CD4-positive, alpha-beta memory T cell (primary cell): ENCODE measurements at regions not wholly inside any gene's neighbourhood (a gene's known extent, or its start where the extent isn't known, plus 50 kb on each side); places are given as distances from the start of the nearest gene placed in this dataset.

ENCODE experiments used
- CTCF ChIA-PET: fragments of 350-600 bp; sonication (Branson Sonifier 250); formaldehyde crosslinking; loops from one replicate; lab custom pipeline; 2021; ENCODE audit warnings: inconsistent platforms; ENCODE audit not compliant: partially characterized antibody; lab: Charles Lee
- POLR2A ChIA-PET: fragments of 350-600 bp; sonication (Branson Sonifier 250); formaldehyde crosslinking; loops from one replicate; lab custom pipeline; 2021; ENCODE audit not compliant: partially characterized antibody; lab: Charles Lee
- DNase-seq, 5 donors: peaks; one replicate each; pipeline versions ENCODE4 v3.0.0 to v3.0.0-alpha.2; 2020 to 2022; ENCODE audit warnings: mixed read lengths in 1 of 5
- H3K27ac ChIP-seq: one replicate; pipeline ENCODE4 v1.7.0; 2013; ENCODE audit warnings: low read depth, low read length
- H3K27me3 ChIP-seq: 2 replicates; pipeline ENCODE4 v1.7.0; 2013; ENCODE audit warnings: mild to moderate bottlenecking, low read length, moderate library complexity; ENCODE audit not compliant: insufficient read depth
- H3K36me3 ChIP-seq: 2 replicates; pipeline ENCODE4 v1.7.0; 2013; ENCODE audit warnings: mild to moderate bottlenecking, low read length, moderate library complexity; ENCODE audit not compliant: insufficient read depth
- H3K4me1 ChIP-seq: 2 replicates; pipeline ENCODE4 v1.7.0; 2013; ENCODE audit warnings: mild to moderate bottlenecking, low read length, moderate library complexity; ENCODE audit not compliant: insufficient read depth
- H3K4me3 ChIP-seq, 2 donors: one replicate each; pipeline ENCODE4 v1.7.0; 2013; ENCODE audit warnings: low read length in 2 of 2, mild to moderate bottlenecking in 1 of 2
- H3K9me3 ChIP-seq, 2 donors: one replicate each; pipeline ENCODE4 v1.7.0; 2013; ENCODE audit warnings: low read length in 2 of 2, control low read depth in 1 of 2; ENCODE audit not compliant: control insufficient read depth in 1 of 2
- H3K27ac Mint-ChIP-seq, 7 donors: one replicate each; pipeline ENCODE4 v1.8.0; 2020 to 2021; ENCODE audit warnings: mixed read lengths in 7 of 7, mild to moderate bottlenecking in 6 of 7, inconsistent platforms in 3 of 7, moderate library complexity in 3 of 7
- H3K27me3 Mint-ChIP-seq, 2 donors: one replicate each; pipeline ENCODE4 v1.8.0; 2020 to 2021; ENCODE audit warnings: mixed read lengths in 2 of 2
- H3K36me3 Mint-ChIP-seq, 2 donors: one replicate each; pipeline ENCODE4 v1.8.0; 2020 to 2021; ENCODE audit warnings: mixed read lengths in 2 of 2, inconsistent platforms in 1 of 2, mild to moderate bottlenecking in 1 of 2
- H3K4me1 Mint-ChIP-seq, 4 donors: one replicate each; pipeline ENCODE4 v1.8.0; 2020 to 2021; ENCODE audit warnings: mixed read lengths in 4 of 4, mild to moderate bottlenecking in 1 of 4
- H3K4me3 Mint-ChIP-seq, 8 donors: one replicate each; pipeline ENCODE4 v1.8.0; 2020 to 2021; ENCODE audit warnings: mixed read lengths in 8 of 8, mild to moderate bottlenecking in 7 of 8, moderate library complexity in 6 of 8, inconsistent platforms in 3 of 8
- H3K9me3 Mint-ChIP-seq, 8 donors: one replicate each; pipeline ENCODE4 v1.8.0; 2020 to 2021; ENCODE audit warnings: mixed read lengths in 8 of 8, mild to moderate bottlenecking in 5 of 8, inconsistent platforms in 3 of 8, moderate library complexity in 1 of 8
- intact Hi-C: fragments of 100-400 bp; cut with micrococcal nuclease; formaldehyde crosslinking; loops from one replicate; pipeline ENCODE4 v1.15.1; 2023

GRCh38 chr2:16150456-16151280 lies 210.3 kb downstream of the MYCN start:
- POLR2A ChIA-PET: no interaction called here
- intact Hi-C loops: no loop called here

DNA sequence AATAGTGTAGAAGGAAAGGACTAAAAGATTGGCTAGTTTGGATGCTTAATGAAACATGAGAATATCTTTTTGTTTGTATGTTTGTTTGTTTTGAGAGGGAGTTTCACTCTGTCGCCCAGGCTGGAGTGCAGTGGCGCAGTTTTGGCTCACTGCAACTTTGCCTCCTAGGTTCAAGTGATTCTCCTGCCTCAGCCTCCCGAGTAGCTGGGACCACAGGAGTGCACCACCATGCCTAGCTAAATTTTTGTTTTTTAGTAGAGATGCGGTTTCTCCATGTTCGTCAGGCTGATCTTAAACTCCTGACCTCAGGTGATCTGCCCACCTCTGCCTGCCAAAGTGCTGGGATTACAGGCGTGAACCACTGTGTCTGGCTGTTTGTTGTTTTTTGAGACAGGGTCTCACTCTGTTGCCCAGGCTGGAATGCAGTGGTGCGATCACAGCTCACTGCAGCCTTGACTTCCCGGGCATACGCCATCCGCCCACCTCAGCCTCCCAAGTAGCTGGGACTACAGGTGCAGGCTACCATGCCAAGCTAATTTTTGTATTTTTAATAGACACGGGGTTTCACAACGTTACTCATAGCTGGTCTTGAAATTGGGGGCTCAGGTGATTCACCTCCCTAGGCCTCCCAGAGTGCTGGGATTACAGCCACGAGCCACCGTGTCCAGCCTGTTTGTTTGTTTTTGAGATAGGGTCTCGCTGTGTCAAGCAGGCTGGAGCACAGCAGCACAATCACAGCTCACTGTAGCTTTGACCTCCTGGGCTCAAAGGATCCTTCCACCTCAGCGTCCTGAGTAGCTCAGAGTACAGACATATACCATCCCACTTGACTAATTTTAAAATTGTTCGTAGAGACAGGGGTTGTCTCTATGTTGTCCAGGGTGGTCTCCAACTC lies 209.2 kb downstream of the MYCN start:
- H3K36me3 Mint-ChIP-seq: no peaks in the 10 kb centered on the region

More at GRCh38 chr2:16150456-16151280, 210.3 kb downstream of the MYCN start:
- H3K27ac Mint-ChIP-seq: no peak overlapping the region
- H3K27me3 Mint-ChIP-seq: peaks cover 0 to 3% of the 10 kb centered on the region in 2 donors
- Histone ChIP-seq H3K9me3 (no peaks in the 10 kb centered on the region), H3K27me3 (no peaks in the 10 kb centered on the region), H3K27ac (no peak overlapping the region), H3K36me3 (no peaks in the 10 kb centered on the region), H3K4me3 (no peak overlapping the region), H3K4me1 (no peaks in the 10 kb centered on the region)
- CTCF ChIA-PET: interaction anchor here (0.7 kb wide), 1 partner anchor 27 kb away, joined by 4 read pairs; no protein-coding TSS in a partner anchor
- H3K9me3 Mint-ChIP-seq: peaks cover 0 to 4% (median 0%) of the 10 kb centered on the region in 8 donors
- DNase-seq: no peak
- no peak overlapping the region for H3K4me3 Mint-ChIP-seq
- no peaks in the 10 kb centered on the region for H3K36me3 Mint-ChIP-seq
- H3K4me1 Mint-ChIP-seq: no peaks in the 10 kb centered on the region

GRCh38 chr2:16148632-16149348 lies 208.4 kb downstream of the MYCN start:
- Histone ChIP-seq H3K27me3 (no peaks in the 10 kb centered on the region), H3K36me3 (no peaks in the 10 kb centered on the region), H3K4me1 (no peaks in the 10 kb centered on the region), H3K9me3 (no peaks in the 10 kb centered on the region), H3K4me3 (no peak overlapping the region), H3K27ac (no peak overlapping the region)
- POLR2A ChIA-PET: no interaction called here
- intact Hi-C loops: no loop called here
- no peaks in the 10 kb centered on the region for H3K27me3 Mint-ChIP-seq
- no peak overlapping the region for H3K4me3 Mint-ChIP-seq
- no peak for DNase-seq
- H3K4me1 Mint-ChIP-seq: no peaks in the 10 kb centered on the region
- peaks cover 0 to 3% (median 0%) of the 10 kb centered on the region in 8 donors for H3K9me3 Mint-ChIP-seq
- CTCF ChIA-PET: no interaction called here
- H3K36me3 Mint-ChIP-seq: no peaks in the 10 kb centered on the region
- H3K27ac Mint-ChIP-seq: no peak overlapping the region

More for the DNA sequence above, 209.2 kb downstream of the MYCN start:
- intact Hi-C loops: no loop called here
- Histone ChIP-seq H3K4me1 (no peaks in the 10 kb centered on the region), H3K9me3 (no peaks in the 10 kb centered on the region), H3K36me3 (no peaks in the 10 kb centered on the region), H3K4me3 (no peak overlapping the region), H3K27ac (no peak overlapping the region), H3K27me3 (no peaks in the 10 kb centered on the region)
- Mint-ChIP-seq H3K9me3 (peaks cover 0 to 3% (median 0%) of the 10 kb centered on the region in 8 donors), H3K4me3 (no peak overlapping the region), H3K27me3 (no peaks in the 10 kb centered on the region), H3K27ac (no peak overlapping the region), H3K4me1 (no peaks in the 10 kb centered on the region)
- ChIA-PET CTCF (interaction anchor here (0.7 kb wide), 1 partner anchor 28 kb away, joined by 4 read pairs; no protein-coding TSS in a partner anchor), POLR2A (no interaction called here)
- no peak for DNase-seq

- intact Hi-C loops: no loop called here
- Histone ChIP-seq H3K9me3 (no peaks in the 10 kb centered on the region), H3K4me3 (no peak overlapping the region), H3K27me3 (no peaks in the 10 kb centered on the region), H3K4me1 (no peaks in the 10 kb centered on the region), H3K27ac (no peak overlapping the region), H3K36me3 (no peaks in the 10 kb centered on the region)
- peaks cover 0 to 2% of the 10 kb centered on the region in 2 donors for H3K27me3 Mint-ChIP-seq
- H3K36me3 Mint-ChIP-seq: no peaks in the 10 kb centered on the region
- peak in 4 of 5 donors; percentile 14 to 42 (median 32) for DNase-seq
- CTCF ChIA-PET: no interaction called here
- peak overlapping the region in 1 of 7 donors; percentile 23 for H3K27ac Mint-ChIP-seq
- H3K4me1 Mint-ChIP-seq: no peaks in the 10 kb centered on the region
- POLR2A ChIA-PET: no interaction called here
- H3K4me3 Mint-ChIP-seq: peak overlapping the region in 1 of 8 donors; percentile 1
- H3K9me3 Mint-ChIP-seq: peaks cover 0 to 3% (median 0%) of the 10 kb centered on the region in 8 donors
Observed at GRCh38 chr2:16142383-16143361, 202.3 kb downstream of the MYCN start.

- intact Hi-C loops: no loop called here
- Mint-ChIP-seq H3K4me1 (no peaks in the 10 kb centered on the region), H3K4me3 (no peak overlapping the region), H3K9me3 (peaks cover 0 to 4% (median 0%) of the 10 kb centered on the region in 8 donors), H3K27ac (no peak overlapping the region), H3K27me3 (peaks cover 0 to 2% of the 10 kb centered on the region in 2 donors), H3K36me3 (no peaks in the 10 kb centered on the region)
- H3K4me3 ChIP-seq: no peak overlapping the region
- no peaks in the 10 kb centered on the region for H3K36me3 ChIP-seq
- ChIA-PET CTCF (no interaction called here), POLR2A (no interaction called here)
- H3K27ac ChIP-seq: no peak overlapping the region
- no peaks in the 10 kb centered on the region for H3K4me1 ChIP-seq
- no peaks in the 10 kb centered on the region for H3K9me3 ChIP-seq
- no peak for DNase-seq
- no peaks in the 10 kb centered on the region for H3K27me3 ChIP-seq
Observed at GRCh38 chr2:16141641-16141921, 201.2 kb downstream of the MYCN start.

DNA sequence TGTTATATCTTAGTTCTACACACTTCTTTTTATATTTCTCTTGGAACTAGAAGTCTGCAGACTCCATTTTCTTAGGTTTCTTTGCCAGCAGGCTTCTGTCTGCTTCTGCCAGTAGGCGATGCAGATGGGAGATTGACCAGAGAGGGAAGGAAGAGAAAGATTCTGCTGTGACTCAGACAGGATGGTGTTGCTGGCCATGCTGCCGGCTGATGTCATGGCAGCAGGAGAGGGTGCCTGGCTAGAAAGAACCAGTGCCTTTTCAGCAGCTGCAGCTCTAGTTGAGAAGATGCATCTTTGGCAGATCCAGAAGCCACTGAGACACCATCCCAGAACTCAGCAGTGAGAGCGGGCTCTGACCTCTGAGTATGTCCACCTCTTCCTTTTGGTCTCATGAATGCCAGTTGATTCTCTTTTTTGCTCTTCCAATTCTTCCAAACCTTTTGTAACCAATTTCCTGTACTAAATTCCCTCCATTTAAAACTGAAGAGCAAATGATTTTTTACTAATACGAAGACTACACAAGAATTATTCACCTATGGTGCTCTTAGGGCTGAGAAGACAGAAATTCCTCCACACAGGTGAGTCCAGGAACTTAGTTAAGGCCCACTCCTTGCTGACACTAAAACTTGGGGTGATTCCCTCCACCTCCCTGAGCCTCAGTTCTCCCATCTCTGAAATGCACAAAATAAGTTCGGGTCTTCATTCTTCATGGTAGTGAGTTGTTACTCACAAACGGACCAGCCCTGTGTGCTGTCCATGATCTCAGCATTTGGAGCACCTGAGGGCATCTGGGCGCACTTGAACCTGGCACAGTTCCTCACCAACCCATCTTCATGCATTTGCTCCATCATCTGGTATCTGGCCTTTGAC lies 200.7 kb downstream of the MYCN start:
- H3K4me3 Mint-ChIP-seq: no peak overlapping the region
- ChIA-PET CTCF (interaction anchor here (0.8 kb wide), 1 partner anchor 14 kb away, joined by 4 read pairs; no protein-coding TSS in a partner anchor), POLR2A (no interaction called here)
- Histone ChIP-seq H3K36me3 (no peaks in the 10 kb centered on the region), H3K27me3 (no peaks in the 10 kb centered on the region), H3K9me3 (no peaks in the 10 kb centered on the region), H3K27ac (no peak overlapping the region), H3K4me1 (no peaks in the 10 kb centered on the region), H3K4me3 (no peak overlapping the region)
- peak in 1 of 5 donors; percentile 6 for DNase-seq
- H3K27ac Mint-ChIP-seq: no peak overlapping the region
- intact Hi-C loops: no loop called here
- H3K9me3 Mint-ChIP-seq: peaks cover 0 to 4% (median 0%) of the 10 kb centered on the region in 8 donors
- no peaks in the 10 kb centered on the region for H3K36me3 Mint-ChIP-seq
- H3K4me1 Mint-ChIP-seq: no peaks in the 10 kb centered on the region
- H3K27me3 Mint-ChIP-seq: peaks cover 0 to 2% of the 10 kb centered on the region in 2 donors
